NOMO-1 treated with DMSO at 0.1 percent for 48 hours (cell line): ENCODE measurements at regions not wholly inside any gene's neighbourhood (a gene's known extent, or its start where the extent isn't known, plus 50 kb on each side); places are given as distances from the start of the nearest gene placed in this dataset.

Experiments used
- DNase-seq: peaks from one replicate; lab custom pipeline; 2025; ENCODE audit not compliant: unreplicated experiment; lab: John Stamatoyannopoulos, UW

DNA sequence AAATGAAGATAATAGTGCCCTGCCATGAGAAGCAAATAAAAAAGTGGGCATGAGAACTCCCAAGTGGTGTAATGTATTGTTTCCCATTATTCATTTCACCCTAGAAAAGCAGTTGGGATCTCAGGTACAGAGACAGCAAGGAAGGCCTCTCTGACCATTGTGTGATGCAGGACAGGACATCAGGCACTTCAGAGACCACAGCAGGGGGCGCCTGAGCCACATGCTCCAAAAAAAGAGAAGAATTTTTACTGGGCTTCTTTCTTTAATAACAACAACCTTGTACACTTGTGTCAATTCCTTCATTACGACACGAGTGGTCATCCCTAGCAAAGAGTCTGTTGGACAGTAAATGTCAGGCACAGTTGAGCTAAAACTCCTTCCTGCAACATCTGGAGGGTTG is 533.3 kb downstream of the OMA1 start:
- no peak for DNase-seq

DNA sequence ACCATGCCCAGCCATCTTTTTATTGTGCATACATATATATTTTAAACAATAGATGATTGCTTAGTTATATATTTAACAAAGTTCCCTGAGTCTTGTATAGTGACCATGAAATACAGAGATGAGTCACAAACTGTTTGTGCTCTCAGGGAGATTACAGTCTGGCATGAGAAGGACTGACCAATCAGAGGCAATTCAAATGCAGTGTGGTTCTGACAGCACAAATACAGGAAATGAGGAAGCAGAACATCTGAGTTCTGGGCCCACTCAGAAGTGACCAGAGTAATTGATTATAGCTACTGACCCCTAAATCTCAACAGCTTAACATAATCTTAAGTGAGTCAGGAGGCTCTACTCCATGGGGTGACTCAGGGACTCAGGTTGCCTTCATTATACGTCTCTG is 534.5 kb downstream of the OMA1 start:
- DNase-seq, result no peak

GRCh38 chr1:58006421-58007046 is 540.0 kb downstream of the OMA1 start:
- no peak for DNase-seq

DNA sequence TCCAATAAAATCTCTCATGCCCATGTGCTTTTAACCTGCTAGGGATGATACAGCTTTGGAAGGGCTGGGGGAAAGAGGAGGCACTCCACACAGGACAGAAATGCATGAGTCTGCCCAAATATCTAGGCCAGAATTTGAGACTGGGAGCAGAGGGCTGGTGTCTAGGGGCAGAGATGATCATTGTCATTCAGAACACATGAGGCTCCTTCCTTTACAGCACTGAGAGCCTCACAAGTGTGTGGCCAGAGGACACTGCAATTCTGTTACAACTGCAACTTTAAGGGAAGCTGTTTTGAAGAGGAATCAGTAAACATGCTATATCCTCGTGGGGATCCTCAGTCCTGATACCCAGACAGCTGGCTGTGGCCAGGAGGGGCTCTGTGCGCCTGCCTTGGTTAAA is 541.3 kb downstream of the OMA1 start:
- no peak for DNase-seq

DNA sequence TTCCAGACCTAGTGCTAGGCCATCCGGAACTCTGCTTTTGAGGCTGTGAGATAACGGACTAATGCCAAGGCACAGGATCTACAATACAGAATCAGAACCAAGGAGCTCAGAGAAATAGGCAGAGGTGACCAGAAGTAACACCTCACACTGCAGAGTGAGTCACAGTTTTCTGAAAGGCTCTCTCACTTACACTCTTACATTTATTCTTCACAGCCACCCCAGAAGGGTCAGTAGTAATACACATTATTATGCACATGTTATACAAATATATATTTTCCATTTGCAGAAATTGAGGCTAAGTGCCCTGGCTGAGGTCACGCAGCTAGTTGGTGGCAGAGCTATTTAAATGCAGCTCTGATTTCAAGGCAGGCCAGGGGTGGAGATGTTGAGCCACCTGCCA is 542.5 kb downstream of the OMA1 start:
- no peak for DNase-seq

- no peak for DNase-seq
Observed at GRCh38 chr1:58003059-58003458, 543.5 kb downstream of the OMA1 start.

DNA sequence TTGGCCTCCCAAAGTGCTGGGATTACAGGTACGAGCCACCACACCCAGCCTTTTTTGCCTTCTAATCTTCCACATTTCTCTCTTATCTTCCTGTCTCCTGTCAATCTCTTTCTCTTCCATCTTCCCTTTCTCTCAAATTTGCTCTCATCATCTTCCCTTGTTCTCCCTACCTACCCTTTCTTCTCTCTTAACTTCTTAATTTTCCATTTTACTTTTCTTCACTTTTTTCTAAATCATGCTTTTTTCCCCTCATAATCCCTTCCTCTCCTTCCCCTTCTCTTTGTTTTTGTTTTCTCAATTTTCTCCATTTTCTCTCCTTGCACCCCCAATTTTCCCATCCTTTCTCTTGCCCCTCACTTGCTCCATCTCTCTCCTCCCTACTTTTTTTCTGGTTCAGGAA is 545.7 kb downstream of the OMA1 start:
- DNase-seq, result no peak

GRCh38 chr1:58000116-58000515 is 546.4 kb downstream of the OMA1 start:
- DNase-seq, result no peak

GRCh38 chr1:57996400-57996799 is 550.1 kb downstream of the OMA1 start:
- DNase-seq, result no peak

DNA sequence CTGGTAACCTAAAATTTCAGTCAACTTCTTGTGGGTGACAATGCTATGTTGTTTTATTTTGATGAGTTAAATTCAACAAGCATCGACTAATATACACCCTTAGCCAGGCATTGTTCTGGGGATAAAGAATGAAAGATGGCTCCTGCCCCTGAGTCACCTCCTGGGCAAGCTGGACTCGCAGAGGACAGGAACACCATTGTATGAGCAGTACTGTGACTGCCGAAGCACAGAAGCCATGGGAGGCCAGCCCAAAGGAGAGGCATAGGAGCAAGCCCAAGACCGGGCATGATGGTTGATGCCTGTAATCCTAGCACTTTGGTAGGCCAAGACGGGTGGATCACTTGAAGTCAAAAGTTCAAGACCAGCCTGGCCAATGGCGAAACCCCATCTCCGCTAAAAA is 555.2 kb downstream of the OMA1 start:
- no peak for DNase-seq

GRCh38 chr1:57989877-57990276 is 556.6 kb downstream of the OMA1 start:
- DNase-seq, result no peak

DNA sequence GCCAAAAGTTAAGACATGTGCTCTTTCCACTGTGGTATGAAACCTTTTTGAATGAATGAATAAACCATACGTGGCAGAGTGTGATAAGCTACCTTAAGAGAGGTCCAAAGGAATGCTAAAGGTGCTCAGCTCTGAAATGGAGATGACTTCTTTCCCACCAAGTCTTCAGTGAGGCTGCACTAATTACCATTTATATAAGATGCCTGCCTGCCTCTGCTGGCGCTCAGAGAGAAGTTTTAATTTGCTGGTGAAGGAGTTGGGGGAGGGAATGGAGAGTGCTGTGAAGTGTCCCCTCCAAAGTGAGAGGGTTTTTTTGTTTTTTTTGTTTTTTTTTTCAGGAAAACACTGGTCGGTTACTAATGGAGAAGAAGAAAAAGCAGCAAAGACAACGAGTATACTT is 559.0 kb downstream of the OMA1 start:
- no peak for DNase-seq

GRCh38 chr1:57986432-57986831 is 560.1 kb downstream of the OMA1 start:
- DNase-seq, result peak; percentile 93

DNA sequence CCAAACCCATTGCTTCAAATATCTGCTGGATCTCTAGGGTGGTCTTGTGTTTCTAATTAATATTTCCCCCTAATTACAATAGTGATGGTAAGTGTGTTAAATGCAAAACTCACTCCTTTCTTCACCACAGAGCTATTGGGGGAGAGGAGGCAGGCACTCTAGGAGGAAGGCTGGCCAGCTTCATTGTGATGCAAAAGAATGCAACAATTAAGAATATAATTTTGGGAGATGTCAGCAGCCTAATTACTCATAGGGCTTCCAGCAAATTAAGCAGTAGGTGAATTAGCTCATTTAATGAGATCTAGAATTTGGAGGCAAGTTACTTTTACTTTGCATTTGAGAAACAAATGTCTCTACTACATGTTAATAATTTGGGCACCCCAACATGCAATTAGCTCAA is 560.4 kb upstream of the DAB1 start:
- DNase-seq, result no peak

DNA sequence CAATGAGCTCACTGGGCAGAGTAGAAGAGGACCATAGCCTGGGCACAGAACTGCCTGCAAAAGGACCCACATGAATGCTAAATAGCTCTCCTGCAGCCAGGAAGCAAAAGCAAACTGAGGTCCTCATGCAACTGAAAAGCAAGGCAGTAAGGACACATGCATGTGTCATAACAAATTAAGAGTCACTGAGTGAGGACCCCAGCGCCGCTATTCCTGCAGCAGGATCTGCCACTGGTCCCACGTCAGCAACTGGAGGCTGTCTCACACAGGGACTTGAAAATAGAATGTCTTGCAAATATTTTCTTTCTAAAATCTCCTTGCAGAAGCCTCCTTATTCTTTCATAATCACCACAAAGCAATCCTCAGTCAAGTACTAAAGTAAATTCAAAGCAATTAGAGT is 559.6 kb upstream of the DAB1 start:
- no peak for DNase-seq

DNA sequence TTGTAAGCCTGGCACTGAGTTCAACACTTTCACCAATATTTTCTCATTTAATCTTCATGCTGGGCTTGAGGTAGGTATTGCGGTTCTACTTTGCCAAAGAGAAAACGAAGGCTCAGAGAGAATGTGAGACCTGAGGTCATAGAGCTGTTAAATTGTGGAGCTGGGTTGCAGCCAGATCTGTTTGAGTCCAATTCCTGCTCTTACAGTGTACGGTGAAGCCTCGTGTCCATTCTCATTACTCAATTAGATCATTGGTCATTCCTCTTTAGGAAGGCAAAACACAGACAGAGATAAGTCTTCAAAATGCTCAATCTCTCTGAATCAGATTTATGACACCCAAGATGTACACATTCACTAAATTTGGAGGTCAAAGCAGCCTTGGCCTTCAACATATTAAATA is 559.0 kb upstream of the DAB1 start:
- DNase-seq, result no peak

DNA sequence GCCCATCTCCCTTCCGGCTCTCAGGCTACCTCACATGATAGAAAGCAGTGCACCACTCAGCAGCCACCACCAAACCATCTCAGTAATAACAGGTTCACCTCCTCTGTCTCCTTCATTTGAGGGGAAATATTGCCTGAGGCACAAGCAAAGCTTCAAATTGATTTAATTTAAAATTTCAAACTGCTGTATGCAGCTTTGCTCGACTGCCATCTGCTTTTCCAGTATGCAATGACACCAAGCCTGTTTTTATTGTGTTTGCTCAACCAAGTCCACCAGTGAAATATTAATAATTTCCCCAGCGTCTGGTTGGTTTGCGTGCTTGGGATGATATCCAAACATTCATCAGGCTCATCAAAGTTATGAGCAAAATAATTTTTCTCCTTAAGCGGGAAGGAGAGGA is 552.4 kb upstream of the DAB1 start:
- no peak for DNase-seq

GRCh38 chr1:57968321-57968720 is 544.5 kb upstream of the DAB1 start:
- DNase-seq, result no peak

DNA sequence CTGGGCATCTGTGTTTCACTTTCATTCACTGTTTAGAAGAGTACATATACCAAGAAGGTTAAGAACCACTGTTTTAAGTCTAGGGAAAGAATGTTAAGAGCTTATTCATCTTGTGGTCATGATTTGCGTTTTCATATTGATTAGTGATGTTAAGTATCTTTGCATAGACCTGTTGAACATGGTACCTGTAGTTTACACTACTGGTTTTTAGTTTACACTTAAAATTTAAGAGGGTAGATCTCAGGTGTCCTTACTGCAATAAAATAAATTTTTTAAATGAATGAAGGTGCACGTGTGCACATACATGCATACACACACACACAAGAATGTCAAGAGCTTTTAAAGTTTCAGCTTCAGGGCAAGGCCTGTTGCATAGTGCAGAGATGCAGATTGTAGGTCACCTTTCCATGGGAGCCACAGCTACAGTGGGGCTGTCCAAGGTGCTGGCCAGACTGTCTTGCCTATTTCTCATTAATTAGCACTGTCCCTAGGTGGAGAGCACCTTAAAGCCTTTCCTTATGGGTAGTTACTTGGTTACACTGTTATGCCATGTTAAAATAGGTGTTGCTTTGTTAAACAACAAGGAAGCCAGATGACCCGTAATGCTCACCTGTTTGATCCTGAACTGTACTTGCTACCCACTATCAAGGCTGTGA is 543.0 kb upstream of the DAB1 start:
- no peak for DNase-seq

DNA sequence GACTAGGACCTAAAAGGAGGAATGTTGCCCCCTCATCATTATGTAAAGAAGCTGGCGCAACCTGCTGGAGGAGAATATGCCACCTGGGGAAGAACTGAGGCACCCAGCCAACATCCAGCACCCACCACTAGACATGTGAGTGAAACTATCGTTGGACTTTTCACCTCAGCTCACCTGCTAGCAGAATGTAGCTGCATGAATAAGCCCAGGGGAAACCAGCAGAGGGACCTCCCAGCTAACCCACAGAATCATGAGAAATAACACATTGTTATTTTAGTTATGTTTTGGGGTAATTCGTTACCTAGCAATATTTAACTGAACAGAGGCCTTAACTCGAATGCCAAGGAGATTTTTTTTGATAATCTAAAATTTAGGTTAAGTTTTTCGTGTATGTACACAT is 542.5 kb upstream of the DAB1 start:
- DNase-seq, result no peak

- no peak for DNase-seq
Observed at GRCh38 chr1:57963581-57963980, 539.7 kb upstream of the DAB1 start.

GRCh38 chr1:57959531-57960241 is 535.8 kb upstream of the DAB1 start:
- no peak for DNase-seq

GRCh38 chr1:57957576-57957975 is 533.7 kb upstream of the DAB1 start:
- DNase-seq, result no peak
